Right forelimb (tissue), 1 donor: ENCODE measurements at regions not wholly inside any gene's neighbourhood (a gene's known extent, or its start where the extent isn't known, plus 50 kb on each side); places are given as distances from the start of the nearest gene placed in this dataset.
"Not testable (repeated sequence)": the region's sequence is repeated elsewhere in the genome, so short reads cannot be mapped to it uniquely, and the experiment has no call there.

Experiments
- DNase-seq: peaks from one replicate; pipeline ENCODE4 v3.0.0-alpha.2; 2018

GRCh38 chr15:88997531-88997930, 84.4 kb upstream of the MFGE8 start:
- no peak for DNase-seq

- DNase-seq = no peak
Observed at GRCh38 chr15:88998980-88999713, 86.0 kb upstream of the MFGE8 start.

GRCh38 chr15:89001708-89002275, 86.5 kb upstream of the ABHD2 start:
- DNase-seq = not testable (repeated sequence)

- DNase-seq = no peak
Observed at GRCh38 chr15:89002281-89002761, 85.9 kb upstream of the ABHD2 start.

GRCh38 chr15:89002830-89003229, 85.4 kb upstream of the ABHD2 start:
- no peak for DNase-seq

GRCh38 chr15:89003865-89004725, 84.2 kb upstream of the ABHD2 start:
- DNase-seq = no peak

- DNase-seq = no peak
Observed at GRCh38 chr15:89004726-89005030, 83.6 kb upstream of the ABHD2 start.

- not testable (repeated sequence) for DNase-seq
Observed at GRCh38 chr15:89007527-89007926, 80.7 kb upstream of the ABHD2 start.

- no peak for DNase-seq
Observed at GRCh38 chr15:89007989-89008388, 80.3 kb upstream of the ABHD2 start.

GRCh38 chr15:89009080-89009479, 79.2 kb upstream of the ABHD2 start:
- no peak for DNase-seq

GRCh38 chr15:89015412-89016097, 72.7 kb upstream of the ABHD2 start:
- DNase-seq = no peak

- DNase-seq = no peak
Observed at GRCh38 chr15:89016549-89017041, 71.7 kb upstream of the ABHD2 start.

GRCh38 chr15:89017370-89018066, 70.7 kb upstream of the ABHD2 start:
- peak; percentile 87 for DNase-seq

GRCh38 chr15:89018207-89018606, 70.0 kb upstream of the ABHD2 start:
- peak; percentile 60 for DNase-seq

GRCh38 chr15:89019436-89019835, 68.8 kb upstream of the ABHD2 start:
- no peak for DNase-seq

- DNase-seq = no peak
Observed at GRCh38 chr15:89021224-89021623, 67.0 kb upstream of the ABHD2 start.

- DNase-seq = not testable (repeated sequence)
Observed at GRCh38 chr15:89021886-89022285, 66.4 kb upstream of the ABHD2 start.

- DNase-seq = no peak
Observed at GRCh38 chr15:89023311-89023961, 64.8 kb upstream of the ABHD2 start.

- DNase-seq = no peak
Observed at GRCh38 chr15:89024418-89024817, 63.8 kb upstream of the ABHD2 start.

- no peak for DNase-seq
Observed at GRCh38 chr15:89026167-89026566, 62.1 kb upstream of the ABHD2 start.

GRCh38 chr15:89028036-89028435, 60.2 kb upstream of the ABHD2 start:
- DNase-seq = no peak

- DNase-seq = no peak
Observed at GRCh38 chr15:89030311-89030710, 57.9 kb upstream of the ABHD2 start.
